Aorta (tissue), 5 donors: ENCODE measurements at regions not wholly inside any gene's neighbourhood (a gene's known extent, or its start where the extent isn't known, plus 50 kb on each side); places are given as distances from the start of the nearest gene placed in this dataset.

Experiments used
- ATAC-seq: fragments of 200-7000 bp; cut with Tn5 transposase; one replicate; pipeline ENCODE4 v1.9.1; 2022; ENCODE audit warnings: moderate library complexity; ENCODE audit not compliant: low FRiP score
- DNase-seq, 2 donors: peaks; one replicate each; pipeline ENCODE4 v3.0.0-alpha.2; 2020
- H3K27ac ChIP-seq, 2 donors: one replicate each; pipeline ENCODE4 v1.5.1; 2013; ENCODE audit warnings: low read length in 2 of 2, mild to moderate bottlenecking in 2 of 2, moderate library complexity in 2 of 2, control low read depth in 1 of 2, inconsistent platforms in 1 of 2, low read depth in 1 of 2
- H3K27me3 ChIP-seq, 2 donors: one replicate each; pipeline ENCODE4 v1.6.1; 2013; ENCODE audit warnings: control low read depth in 1 of 2, low read length in 1 of 2, mild to moderate bottlenecking in 1 of 2, moderate library complexity in 1 of 2; ENCODE audit not compliant: insufficient read depth in 2 of 2, control insufficient read depth in 1 of 2
- H3K36me3 ChIP-seq, 2 donors: one replicate each; pipeline ENCODE4 v1.6.1; 2013; ENCODE audit warnings: control low read depth in 1 of 2, low read length in 1 of 2, mild to moderate bottlenecking in 1 of 2; ENCODE audit not compliant: insufficient read depth in 2 of 2, control insufficient read depth in 1 of 2
- H3K4me1 ChIP-seq, 2 donors: one replicate each; pipeline ENCODE4 v1.6.1; 2013; ENCODE audit warnings: low read length in 2 of 2, control low read depth in 1 of 2, mild to moderate bottlenecking in 1 of 2, moderate library complexity in 1 of 2; ENCODE audit not compliant: insufficient read depth in 2 of 2, control insufficient read depth in 1 of 2
- H3K4me3 ChIP-seq, 2 donors: one replicate each; pipeline ENCODE4 v1.5.1; 2013; ENCODE audit warnings: low read length in 2 of 2, control low read depth in 1 of 2, mild to moderate bottlenecking in 1 of 2
- H3K9me3 ChIP-seq: one replicate; pipeline ENCODE4 v1.6.1; 2013; ENCODE audit warnings: mild to moderate bottlenecking, low read length; ENCODE audit not compliant: control insufficient read depth
- WGBS, 2 donors: extraction: QIAGEN DNeasy Blood & Tissue Kit; methylation state at CpG; one replicate each; pipeline ENCODE4 v1.1.7; 2013; 5-methylcytosine and 5-hydroxymethylcytosine counted together
- intact Hi-C, 2 donors: fragments of 100-400 bp; cut with DNase I; formaldehyde crosslinking; loops; one replicate each; pipeline versions ENCODE4 v1.14.2 to v1.15.0; 2022
- donor health status: healthy with polysubstance abuse.
- donor health status: Bipolar disorder and iron deficiency.
- donor health status: DM: no; HTN: no; CAD: no.
- donor health status: DM: no; HTN: no; CAD: no.
- donor health status: DM: yes; HTN: yes; CAD: no.

GRCh38 chr3:104458657-104459056 is 908.1 kb upstream of the ALCAM start:
- no peak for ATAC-seq

GRCh38 chr3:104460477-104461406 is 906.0 kb upstream of the ALCAM start:
- WGBS, 2 donors: 35 to 68% methylated on average over 1 of the region's 1 CpG
- ATAC-seq (no peak), DNase-seq (no peak)
- Histone ChIP-seq H3K27me3 (no peaks in the 10 kb centered on the region), H3K4me1 (no peaks in the 10 kb centered on the region), H3K4me3 (no peak overlapping the region), H3K9me3 (no peaks in the 10 kb centered on the region), H3K36me3 (no peaks in the 10 kb centered on the region), H3K27ac (peak overlapping the region; percentile 6 to 90)
- intact Hi-C loops: loop anchor here in 1 of 2 donors (5.0 kb wide), 1 partner anchor 188 kb away; no protein-coding TSS in a partner anchor

More at GRCh38 chr3:104458657-104459056, 908.1 kb upstream of the ALCAM start:
- H3K4me3 ChIP-seq: no peak overlapping the region
- no peak for DNase-seq
- H3K9me3 ChIP-seq: no peaks in the 10 kb centered on the region
- no peaks in the 10 kb centered on the region for H3K27me3 ChIP-seq
- no peak overlapping the region for H3K27ac ChIP-seq
- intact Hi-C loops: no loop called here
- H3K4me1 ChIP-seq: no peaks in the 10 kb centered on the region
- H3K36me3 ChIP-seq: no peaks in the 10 kb centered on the region

DNA sequence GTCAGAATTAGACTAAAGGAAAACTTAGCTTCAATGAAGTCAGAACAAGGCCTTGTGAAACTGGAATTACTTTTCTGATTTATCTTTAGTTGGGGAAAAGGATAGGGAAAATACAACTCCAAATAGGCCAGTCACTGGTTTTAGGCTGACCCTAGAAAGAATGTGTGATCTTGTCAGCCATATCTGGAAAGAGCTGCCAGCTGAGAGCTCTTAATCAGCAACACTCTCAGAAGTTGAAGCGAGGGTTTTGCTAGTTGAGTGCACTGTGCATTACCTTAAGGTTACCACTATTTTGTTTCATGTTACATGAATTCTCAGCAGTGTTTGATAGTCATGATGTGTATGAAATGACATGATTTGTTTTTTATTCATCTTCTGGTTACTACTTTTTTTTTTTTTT is 905.3 kb upstream of the ALCAM start:
- peak overlapping the region in 1 of 2 donors; percentile 90 for H3K27ac ChIP-seq
- ATAC-seq: no peak
- no peak for DNase-seq
- no peaks in the 10 kb centered on the region for H3K9me3 ChIP-seq
- intact Hi-C loops: loop anchor here in 1 of 2 donors (5.0 kb wide), 1 partner anchor 189 kb away; no protein-coding TSS in a partner anchor
- H3K27me3 ChIP-seq: no peaks in the 10 kb centered on the region
- H3K4me3 ChIP-seq: no peak overlapping the region
- 71 to 76% methylated on average over 1 of the region's 1 CpG for WGBS, 2 donors
- H3K4me1 ChIP-seq: no peaks in the 10 kb centered on the region
- H3K36me3 ChIP-seq: no peaks in the 10 kb centered on the region

GRCh38 chr3:104472221-104472620 is 894.5 kb upstream of the ALCAM start:
- WGBS, 2 donors: 83 to 84% methylated on average over 3 of the region's 3 CpGs
- DNase-seq (no peak), ATAC-seq (no peak)
- Histone ChIP-seq H3K36me3 (no peaks in the 10 kb centered on the region), H3K27ac (no peak overlapping the region), H3K4me1 (no peaks in the 10 kb centered on the region), H3K9me3 (peaks cover 2% of the 10 kb centered on the region), H3K4me3 (no peak overlapping the region), H3K27me3 (no peaks in the 10 kb centered on the region)
- intact Hi-C loops: no loop called here

GRCh38 chr3:104474011-104474410 is 892.7 kb upstream of the ALCAM start:
- Histone ChIP-seq H3K27me3 (no peaks in the 10 kb centered on the region), H3K36me3 (no peaks in the 10 kb centered on the region), H3K4me3 (no peak overlapping the region), H3K27ac (no peak overlapping the region), H3K4me1 (no peaks in the 10 kb centered on the region), H3K9me3 (peaks cover 2% of the 10 kb centered on the region)
- WGBS, 2 donors: 77 to 80% methylated on average over 1 of the region's 1 CpG
- DNase-seq (no peak), ATAC-seq (no peak)
- intact Hi-C loops: no loop called here

DNA sequence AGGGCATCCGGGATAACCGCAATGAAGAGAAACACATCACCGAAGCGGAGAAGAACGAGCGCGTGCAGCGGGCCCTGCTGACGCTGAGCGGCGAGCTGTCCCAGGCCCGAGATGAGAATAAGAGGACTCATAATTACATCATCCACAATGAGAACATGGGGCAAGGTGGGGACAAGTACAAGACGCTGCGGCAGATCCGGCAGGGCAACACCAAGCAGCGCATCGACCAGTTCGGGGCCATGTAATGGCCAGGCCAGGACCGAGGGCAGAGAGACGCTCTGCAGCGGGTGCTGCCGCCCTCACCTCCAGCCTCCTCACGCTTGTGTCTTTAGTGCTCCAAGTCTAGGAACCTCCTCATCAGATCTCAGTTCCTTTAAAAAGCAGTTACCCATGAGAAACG is 863.7 kb upstream of the ALCAM start:
- ATAC-seq (peak; percentile 7), DNase-seq (no peak)
- Histone ChIP-seq H3K27ac (no peak overlapping the region), H3K27me3 (no peaks in the 10 kb centered on the region), H3K4me1 (no peaks in the 10 kb centered on the region), H3K36me3 (no peaks in the 10 kb centered on the region), H3K4me3 (no peak overlapping the region), H3K9me3 (no peaks in the 10 kb centered on the region)
- intact Hi-C loops: no loop called here
- 97 to 99% methylated on average over 24 of the region's 24 CpGs for WGBS, 2 donors

GRCh38 chr3:104510131-104510849 is 856.4 kb upstream of the ALCAM start:
- peak overlapping the region; percentile 57 to 63 for H3K27ac ChIP-seq

DNA sequence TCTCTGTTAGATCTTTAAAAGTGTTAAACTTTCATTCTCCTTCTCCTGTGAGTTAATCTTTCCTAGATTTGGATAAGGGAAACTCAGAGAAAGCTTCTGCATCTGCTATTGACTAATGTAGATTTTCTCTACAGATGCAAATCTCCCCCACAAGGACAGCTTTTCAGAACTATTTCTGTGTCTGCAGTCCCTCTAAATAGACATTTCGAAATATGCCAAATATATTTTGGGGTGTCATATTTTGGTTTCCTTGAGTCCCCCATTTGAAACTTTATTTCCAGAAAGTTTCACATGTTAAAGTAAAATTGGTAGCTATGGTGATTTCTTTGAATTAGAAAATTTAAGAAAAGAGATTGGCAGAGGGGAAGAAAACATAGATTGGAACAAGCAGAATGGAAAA is 852.3 kb upstream of the ALCAM start:
- peaks cover 1 to 2% of the 10 kb centered on the region in 2 donors for H3K4me1 ChIP-seq
- no peak overlapping the region for H3K4me3 ChIP-seq
- 95 to 96% methylated on average over 1 of the region's 1 CpG for WGBS, 2 donors
- H3K27ac ChIP-seq: no peak overlapping the region
- no peaks in the 10 kb centered on the region for H3K36me3 ChIP-seq
- H3K27me3 ChIP-seq: no peaks in the 10 kb centered on the region
- no peaks in the 10 kb centered on the region for H3K9me3 ChIP-seq
- DNase-seq (no peak), ATAC-seq (no peak)
- intact Hi-C loops: no loop called here

More at GRCh38 chr3:104510131-104510849, 856.4 kb upstream of the ALCAM start:
- Histone ChIP-seq H3K27me3 (no peaks in the 10 kb centered on the region), H3K4me1 (no peaks in the 10 kb centered on the region), H3K9me3 (no peaks in the 10 kb centered on the region), H3K4me3 (no peak overlapping the region), H3K36me3 (no peaks in the 10 kb centered on the region)
- intact Hi-C loops: no loop called here
- 4 to 9% methylated on average over 3 of the region's 3 CpGs for WGBS, 2 donors
- ATAC-seq: peak; percentile 36
- DNase-seq: no peak
